ENCODE measurements at regions not wholly inside any gene's neighbourhood (a gene's known extent, or its start where the extent isn't known, plus 50 kb on each side); places are given as distances from the start of the nearest gene placed in this dataset.
"Not testable (repeated sequence)": the region's sequence is repeated elsewhere in the genome, so short reads cannot be mapped to it uniquely, and the experiment has no call there.

- H2AFZ ChIP-seq (ENCODE audit: control insufficient read depth, low read length) = no peak overlapping the region
- no peaks in the 10 kb centered on the region for H3K9me1 ChIP-seq (ENCODE audit: control insufficient read depth, extremely low read depth, insufficient read depth, low read length)
- dilution Hi-C loops (cut with MboI; ENCODE audit: extremely low pct_ligation_motif_present, low sequenced_read_pairs) = no loop called here
- no peaks in the 10 kb centered on the region for H3K27me3 ChIP-seq (ENCODE audit: control insufficient read depth, extremely low read depth, insufficient read depth, low read length)
- H3K4me2 ChIP-seq (ENCODE audit: control insufficient read depth, extremely low read depth, insufficient read depth, low read depth, low read length) = no peak overlapping the region
- FAIRE-seq (peak; percentile 51), DNase-seq (ENCODE audit: low read depth, low spot score) (no peak)
- H3K9ac ChIP-seq (ENCODE audit: control insufficient read depth, extremely low read depth, insufficient read depth, low read length) = no peak overlapping the region
- H3K36me3 ChIP-seq (ENCODE audit: control insufficient read depth in 2 of 2, extremely low read depth in 1 of 2, insufficient read depth in 2 of 2, low read length in 2 of 2) = no peaks in the 10 kb centered on the region
- H3K79me2 ChIP-seq (ENCODE audit: control insufficient read depth, insufficient read depth, low read length) = no peaks in the 10 kb centered on the region
- TF ChIP-seq CTCF (optimal IDR thresholded peaks at IDR 0.05 in 1 of 3, IDR thresholded peaks at IDR 0.05 in 1 of 3, conservative IDR thresholded peaks at IDR 0.05 in 1 of 3; ENCODE audit: extremely low read depth in 1 of 3, insufficient read depth in 2 of 3, low read length in 3 of 3) (no peak), EZH2 (IDR thresholded peaks at IDR 0.05; ENCODE audit: low read length) (no peak)
- peaks cover 4% of the 10 kb centered on the region for H3K9me3 ChIP-seq (ENCODE audit: control insufficient read depth, low read depth, low read length)
- peak overlapping the region; percentile 31 for H3K27ac ChIP-seq (ENCODE audit: control insufficient read depth, insufficient read depth, low read length)
- H4K20me1 ChIP-seq (ENCODE audit: control insufficient read depth, extremely low read depth, insufficient read depth, low read length) = no peaks in the 10 kb centered on the region
- peaks cover 20% of the 10 kb centered on the region for H3K4me1 ChIP-seq (ENCODE audit: control insufficient read depth, extremely low read depth, insufficient read depth, low read length)
- no peak overlapping the region for H3K4me3 ChIP-seq (ENCODE audit: control insufficient read depth in 2 of 3, extremely low read depth in 1 of 3, insufficient read depth in 2 of 3, low read depth in 1 of 3, low read length in 3 of 3)
Observed at GRCh38 chr12:87425942-87426554, 603.2 kb downstream of the C12orf50 start.

- H3K27ac ChIP-seq (ENCODE audit: control insufficient read depth, insufficient read depth, low read length); H3K79me2 ChIP-seq (ENCODE audit: control insufficient read depth, insufficient read depth, low read length); DNase-seq (ENCODE audit: low read depth, low spot score); H3K36me3 ChIP-seq (ENCODE audit: control insufficient read depth in 2 of 2, extremely low read depth in 1 of 2, insufficient read depth in 2 of 2, low read length in 2 of 2); H3K4me1 ChIP-seq (ENCODE audit: control insufficient read depth, extremely low read depth, insufficient read depth, low read length); H3K4me3 ChIP-seq (ENCODE audit: control insufficient read depth in 2 of 3, extremely low read depth in 1 of 3, insufficient read depth in 2 of 3, low read depth in 1 of 3, low read length in 3 of 3); H3K9me3 ChIP-seq (ENCODE audit: control insufficient read depth, low read depth, low read length); H4K20me1 ChIP-seq (ENCODE audit: control insufficient read depth, extremely low read depth, insufficient read depth, low read length); FAIRE-seq; H3K27me3 ChIP-seq (ENCODE audit: control insufficient read depth, extremely low read depth, insufficient read depth, low read length); H3K9ac ChIP-seq (ENCODE audit: control insufficient read depth, extremely low read depth, insufficient read depth, low read length); H3K4me2 ChIP-seq (ENCODE audit: control insufficient read depth, extremely low read depth, insufficient read depth, low read depth, low read length); dilution Hi-C loops (cut with MboI; ENCODE audit: extremely low pct_ligation_motif_present, low sequenced_read_pairs); H3K9me1 ChIP-seq (ENCODE audit: control insufficient read depth, extremely low read depth, insufficient read depth, low read length); H2AFZ ChIP-seq (ENCODE audit: control insufficient read depth, low read length): not testable (repeated sequence)
Observed at GRCh38 chr12:87421233-87421632, 608.0 kb downstream of the C12orf50 start.

GRCh38 chr12:87413784-87414183 is 615.4 kb downstream of the C12orf50 start:
- H3K4me2 ChIP-seq (ENCODE audit: control insufficient read depth, extremely low read depth, insufficient read depth, low read depth, low read length) = no peak overlapping the region
- FAIRE-seq (no peak), DNase-seq (ENCODE audit: low read depth, low spot score) (no peak)
- H3K9me1 ChIP-seq (ENCODE audit: control insufficient read depth, extremely low read depth, insufficient read depth, low read length) = no peaks in the 10 kb centered on the region
- dilution Hi-C loops (cut with MboI; ENCODE audit: extremely low pct_ligation_motif_present, low sequenced_read_pairs) = no loop called here
- H3K79me2 ChIP-seq (ENCODE audit: control insufficient read depth, insufficient read depth, low read length) = no peaks in the 10 kb centered on the region
- H3K4me1 ChIP-seq (ENCODE audit: control insufficient read depth, extremely low read depth, insufficient read depth, low read length) = no peaks in the 10 kb centered on the region
- H4K20me1 ChIP-seq (ENCODE audit: control insufficient read depth, extremely low read depth, insufficient read depth, low read length) = no peaks in the 10 kb centered on the region
- no peaks in the 10 kb centered on the region for H3K36me3 ChIP-seq (ENCODE audit: control insufficient read depth in 2 of 2, extremely low read depth in 1 of 2, insufficient read depth in 2 of 2, low read length in 2 of 2)
- no peak overlapping the region for H2AFZ ChIP-seq (ENCODE audit: control insufficient read depth, low read length)
- H3K27ac ChIP-seq (ENCODE audit: control insufficient read depth, insufficient read depth, low read length) = no peak overlapping the region
- no peak overlapping the region for H3K9ac ChIP-seq (ENCODE audit: control insufficient read depth, extremely low read depth, insufficient read depth, low read length)
- H3K4me3 ChIP-seq (ENCODE audit: control insufficient read depth in 2 of 3, extremely low read depth in 1 of 3, insufficient read depth in 2 of 3, low read depth in 1 of 3, low read length in 3 of 3) = no peak overlapping the region
- TF ChIP-seq EZH2 (IDR thresholded peaks at IDR 0.05; ENCODE audit: low read length) (no peak), CTCF (optimal IDR thresholded peaks at IDR 0.05 in 1 of 3, IDR thresholded peaks at IDR 0.05 in 1 of 3, conservative IDR thresholded peaks at IDR 0.05 in 1 of 3; ENCODE audit: extremely low read depth in 1 of 3, insufficient read depth in 2 of 3, low read length in 3 of 3) (no peak)
- H3K9me3 ChIP-seq (ENCODE audit: control insufficient read depth, low read depth, low read length) = no peaks in the 10 kb centered on the region
- no peaks in the 10 kb centered on the region for H3K27me3 ChIP-seq (ENCODE audit: control insufficient read depth, extremely low read depth, insufficient read depth, low read length)

Data from keratinocyte (primary cell).